Fibroblast of gingiva (primary cell): ENCODE measurements at regions not wholly inside any gene's neighbourhood (a gene's known extent, or its start where the extent isn't known, plus 50 kb on each side); places are given as distances from the start of the nearest gene placed in this dataset.

ENCODE experiments used
- DNase-seq: peaks from one replicate; pipeline ENCODE4 v3.0.0-alpha.2; 2011; ENCODE audit warnings: low read depth

GRCh38 chr20:39216195-39216594, 254.1 kb downstream of the DHX35 start:
- no peak for DNase-seq

- DNase-seq: no peak
These were observed 252.7 kb downstream of the DHX35 start for GRCh38 chr20:39214828-39215227.

- DNase-seq: no peak
These were observed 251.5 kb downstream of the DHX35 start for GRCh38 chr20:39213476-39214145.

GRCh38 chr20:39211060-39211748, 249.1 kb downstream of the DHX35 start:
- no peak for DNase-seq

GRCh38 chr20:39210341-39211036, 248.3 kb downstream of the DHX35 start:
- no peak for DNase-seq

- DNase-seq: peak; percentile 60
These were observed 244.9 kb downstream of the DHX35 start for GRCh38 chr20:39206899-39207564.

- DNase-seq: no peak
These were observed 233.5 kb downstream of the DHX35 start for GRCh38 chr20:39195582-39196021.

- DNase-seq: peak; percentile 39
These were observed 228.8 kb downstream of the DHX35 start for GRCh38 chr20:39190666-39191570.

GRCh38 chr20:39188266-39188765, 226.2 kb downstream of the DHX35 start:
- no peak for DNase-seq

GRCh38 chr20:39181490-39181889, 219.3 kb downstream of the DHX35 start:
- DNase-seq: no peak

- no peak for DNase-seq
These were observed 214.3 kb downstream of the DHX35 start for GRCh38 chr20:39176457-39176856.

- no peak for DNase-seq
These were observed 208.8 kb downstream of the DHX35 start for GRCh38 chr20:39170896-39171463.

- no peak for DNase-seq
These were observed 203.0 kb downstream of the DHX35 start for GRCh38 chr20:39165099-39165498.

- no peak for DNase-seq
These were observed 202.5 kb downstream of the DHX35 start for GRCh38 chr20:39164642-39165041.

GRCh38 chr20:39163993-39164392, 201.8 kb downstream of the DHX35 start:
- no peak for DNase-seq

GRCh38 chr20:39161900-39162299, 199.8 kb downstream of the DHX35 start:
- no peak for DNase-seq

- no peak for DNase-seq
These were observed 193.8 kb downstream of the DHX35 start for GRCh38 chr20:39155971-39156370.

- no peak for DNase-seq
These were observed 190.6 kb downstream of the DHX35 start for GRCh38 chr20:39152742-39153141.

GRCh38 chr20:39152126-39152525, 190.0 kb downstream of the DHX35 start:
- no peak for DNase-seq

GRCh38 chr20:39150501-39150900, 188.4 kb downstream of the DHX35 start:
- DNase-seq: no peak

- no peak for DNase-seq
These were observed 184.2 kb downstream of the DHX35 start for GRCh38 chr20:39146394-39146793.
